CD4-positive, alpha-beta memory T cell (primary cell): ENCODE measurements at regions not wholly inside any gene's neighbourhood (a gene's known extent, or its start where the extent isn't known, plus 50 kb on each side); places are given as distances from the start of the nearest gene placed in this dataset.
A peak's percentile ranks its signal among the peaks of the same experiment; 100 is the strongest.

ENCODE experiments used
- CTCF ChIA-PET: fragments of 350-600 bp; sonication (Branson Sonifier 250); formaldehyde crosslinking; loops from one replicate; lab custom pipeline; 2021; ENCODE audit warnings: inconsistent platforms; ENCODE audit not compliant: partially characterized antibody; lab: Charles Lee
- POLR2A ChIA-PET: fragments of 350-600 bp; sonication (Branson Sonifier 250); formaldehyde crosslinking; loops from one replicate; lab custom pipeline; 2021; ENCODE audit not compliant: partially characterized antibody; lab: Charles Lee
- DNase-seq, 5 donors: peaks; one replicate each; pipeline versions ENCODE4 v3.0.0 to v3.0.0-alpha.2; 2020 to 2022; ENCODE audit warnings: mixed read lengths in 1 of 5
- H3K27ac ChIP-seq: one replicate; pipeline ENCODE4 v1.7.0; 2013; ENCODE audit warnings: low read depth, low read length
- H3K27me3 ChIP-seq: 2 replicates; pipeline ENCODE4 v1.7.0; 2013; ENCODE audit warnings: mild to moderate bottlenecking, low read length, moderate library complexity; ENCODE audit not compliant: insufficient read depth
- H3K36me3 ChIP-seq: 2 replicates; pipeline ENCODE4 v1.7.0; 2013; ENCODE audit warnings: mild to moderate bottlenecking, low read length, moderate library complexity; ENCODE audit not compliant: insufficient read depth
- H3K4me1 ChIP-seq: 2 replicates; pipeline ENCODE4 v1.7.0; 2013; ENCODE audit warnings: mild to moderate bottlenecking, low read length, moderate library complexity; ENCODE audit not compliant: insufficient read depth
- H3K4me3 ChIP-seq, 2 donors: one replicate each; pipeline ENCODE4 v1.7.0; 2013; ENCODE audit warnings: low read length in 2 of 2, mild to moderate bottlenecking in 1 of 2
- H3K9me3 ChIP-seq, 2 donors: one replicate each; pipeline ENCODE4 v1.7.0; 2013; ENCODE audit warnings: low read length in 2 of 2, control low read depth in 1 of 2; ENCODE audit not compliant: control insufficient read depth in 1 of 2
- H3K27ac Mint-ChIP-seq, 7 donors: one replicate each; pipeline ENCODE4 v1.8.0; 2020 to 2021; ENCODE audit warnings: mixed read lengths in 7 of 7, mild to moderate bottlenecking in 6 of 7, inconsistent platforms in 3 of 7, moderate library complexity in 3 of 7
- H3K27me3 Mint-ChIP-seq, 2 donors: one replicate each; pipeline ENCODE4 v1.8.0; 2020 to 2021; ENCODE audit warnings: mixed read lengths in 2 of 2
- H3K36me3 Mint-ChIP-seq, 2 donors: one replicate each; pipeline ENCODE4 v1.8.0; 2020 to 2021; ENCODE audit warnings: mixed read lengths in 2 of 2, inconsistent platforms in 1 of 2, mild to moderate bottlenecking in 1 of 2
- H3K4me1 Mint-ChIP-seq, 4 donors: one replicate each; pipeline ENCODE4 v1.8.0; 2020 to 2021; ENCODE audit warnings: mixed read lengths in 4 of 4, mild to moderate bottlenecking in 1 of 4
- H3K4me3 Mint-ChIP-seq, 8 donors: one replicate each; pipeline ENCODE4 v1.8.0; 2020 to 2021; ENCODE audit warnings: mixed read lengths in 8 of 8, mild to moderate bottlenecking in 7 of 8, moderate library complexity in 6 of 8, inconsistent platforms in 3 of 8
- H3K9me3 Mint-ChIP-seq, 8 donors: one replicate each; pipeline ENCODE4 v1.8.0; 2020 to 2021; ENCODE audit warnings: mixed read lengths in 8 of 8, mild to moderate bottlenecking in 5 of 8, inconsistent platforms in 3 of 8, moderate library complexity in 1 of 8
- intact Hi-C: fragments of 100-400 bp; cut with micrococcal nuclease; formaldehyde crosslinking; loops from one replicate; pipeline ENCODE4 v1.15.1; 2023

- Mint-ChIP-seq H3K27me3 (peaks cover 8 to 12% of the 10 kb centered on the region in 2 donors), H3K36me3 (no peaks in the 10 kb centered on the region), H3K9me3 (peaks cover 0 to 2% (median 0%) of the 10 kb centered on the region in 8 donors), H3K4me1 (no peaks in the 10 kb centered on the region), H3K4me3 (no peak overlapping the region), H3K27ac (no peak overlapping the region)
- H3K4me3 ChIP-seq, result no peak overlapping the region
- ChIA-PET POLR2A (no interaction called here), CTCF (no interaction called here)
- no peaks in the 10 kb centered on the region for H3K9me3 ChIP-seq
- H3K36me3 ChIP-seq, result no peaks in the 10 kb centered on the region
- DNase-seq, result no peak
- intact Hi-C loops, result no loop called here
- no peaks in the 10 kb centered on the region for H3K27me3 ChIP-seq
- no peaks in the 10 kb centered on the region for H3K4me1 ChIP-seq
- H3K27ac ChIP-seq, result no peak overlapping the region
These were observed 159.3 kb downstream of the SS18 start for GRCh38 chr18:25931126-25931525.

GRCh38 chr18:25929787-25930186 is 160.6 kb downstream of the SS18 start:
- no peak overlapping the region for H3K4me3 ChIP-seq
- no peaks in the 10 kb centered on the region for H3K36me3 Mint-ChIP-seq
- no peak overlapping the region for H3K27ac Mint-ChIP-seq
- H3K36me3 ChIP-seq, result no peaks in the 10 kb centered on the region
- no peaks in the 10 kb centered on the region for H3K9me3 ChIP-seq
- POLR2A ChIA-PET, result no interaction called here
- DNase-seq, result no peak
- no peaks in the 10 kb centered on the region for H3K4me1 ChIP-seq
- H3K27me3 ChIP-seq, result no peaks in the 10 kb centered on the region
- no peak overlapping the region for H3K27ac ChIP-seq
- H3K4me1 Mint-ChIP-seq, result no peaks in the 10 kb centered on the region
- intact Hi-C loops, result no loop called here
- CTCF ChIA-PET, result no interaction called here
- peaks cover 5 to 6% of the 10 kb centered on the region in 2 donors for H3K27me3 Mint-ChIP-seq
- peaks cover 0 to 2% (median 0%) of the 10 kb centered on the region in 8 donors for H3K9me3 Mint-ChIP-seq
- no peak overlapping the region for H3K4me3 Mint-ChIP-seq

GRCh38 chr18:25927830-25928229 is 162.6 kb downstream of the SS18 start:
- no peak overlapping the region for H3K27ac ChIP-seq

GRCh38 chr18:25923193-25923592 is 167.2 kb downstream of the SS18 start:
- no peaks in the 10 kb centered on the region for H3K27me3 ChIP-seq
- H3K27me3 Mint-ChIP-seq, result peaks cover 0 to 2% of the 10 kb centered on the region in 2 donors
- intact Hi-C loops, result no loop called here
- DNase-seq, result no peak
- H3K27ac Mint-ChIP-seq, result peak overlapping the region in 1 of 7 donors; percentile 69
- no peaks in the 10 kb centered on the region for H3K36me3 Mint-ChIP-seq
- H3K4me1 Mint-ChIP-seq, result peaks cover 0 to 3% (median 0%) of the 10 kb centered on the region in 4 donors
- H3K4me3 Mint-ChIP-seq, result no peak overlapping the region
- no peaks in the 10 kb centered on the region for H3K4me1 ChIP-seq
- ChIA-PET POLR2A (no interaction called here), CTCF (no interaction called here)
- H3K4me3 ChIP-seq, result no peak overlapping the region
- no peak overlapping the region for H3K27ac ChIP-seq
- H3K9me3 Mint-ChIP-seq, result no peaks in the 10 kb centered on the region
- no peaks in the 10 kb centered on the region for H3K9me3 ChIP-seq
- no peaks in the 10 kb centered on the region for H3K36me3 ChIP-seq

More at GRCh38 chr18:25927830-25928229, 162.6 kb downstream of the SS18 start:
- ChIA-PET POLR2A (no interaction called here), CTCF (no interaction called here)
- DNase-seq, result no peak
- H3K4me3 ChIP-seq, result no peak overlapping the region
- Mint-ChIP-seq H3K4me3 (no peak overlapping the region), H3K4me1 (peaks cover 0 to 3% (median 0%) of the 10 kb centered on the region in 4 donors), H3K36me3 (no peaks in the 10 kb centered on the region), H3K9me3 (no peaks in the 10 kb centered on the region), H3K27me3 (peaks cover 0 to 6% of the 10 kb centered on the region in 2 donors), H3K27ac (no peak overlapping the region)
- intact Hi-C loops, result no loop called here
- H3K9me3 ChIP-seq, result no peaks in the 10 kb centered on the region
- H3K4me1 ChIP-seq, result no peaks in the 10 kb centered on the region
- no peaks in the 10 kb centered on the region for H3K36me3 ChIP-seq
- no peaks in the 10 kb centered on the region for H3K27me3 ChIP-seq

- Histone ChIP-seq H3K27me3 (no peaks in the 10 kb centered on the region), H3K36me3 (no peaks in the 10 kb centered on the region), H3K4me3 (no peak overlapping the region), H3K4me1 (no peaks in the 10 kb centered on the region), H3K9me3 (no peaks in the 10 kb centered on the region), H3K27ac (no peak overlapping the region)
- CTCF ChIA-PET, result interaction anchor here (1.1 to 2.1 kb wide), 4 partner anchors 31 to 238 kb away, joined by 3 to 8 read pairs (median 4); no protein-coding TSS in a partner anchor
- H3K27ac Mint-ChIP-seq, result peak overlapping the region in 1 of 7 donors; percentile 16
- H3K4me1 Mint-ChIP-seq, result peaks cover 0 to 3% (median 0%) of the 10 kb centered on the region in 4 donors
- peaks cover 0 to 6% of the 10 kb centered on the region in 2 donors for H3K27me3 Mint-ChIP-seq
- no peaks in the 10 kb centered on the region for H3K9me3 Mint-ChIP-seq
- DNase-seq, result peak; percentile 22 to 42 (median 28)
- intact Hi-C loops, result loop anchor here (1.0 to 2.0 kb wide), 2 partner anchors 237 to 415 kb away; no protein-coding TSS in a partner anchor
- POLR2A ChIA-PET, result interaction anchor here (1.0 kb wide), 1 partner anchor 216 kb away, joined by 3 read pairs; no protein-coding TSS in a partner anchor
- no peaks in the 10 kb centered on the region for H3K36me3 Mint-ChIP-seq
- no peak overlapping the region for H3K4me3 Mint-ChIP-seq
These were observed 168.6 kb downstream of the SS18 start for GRCh38 chr18:25921677-25922421.

DNA sequence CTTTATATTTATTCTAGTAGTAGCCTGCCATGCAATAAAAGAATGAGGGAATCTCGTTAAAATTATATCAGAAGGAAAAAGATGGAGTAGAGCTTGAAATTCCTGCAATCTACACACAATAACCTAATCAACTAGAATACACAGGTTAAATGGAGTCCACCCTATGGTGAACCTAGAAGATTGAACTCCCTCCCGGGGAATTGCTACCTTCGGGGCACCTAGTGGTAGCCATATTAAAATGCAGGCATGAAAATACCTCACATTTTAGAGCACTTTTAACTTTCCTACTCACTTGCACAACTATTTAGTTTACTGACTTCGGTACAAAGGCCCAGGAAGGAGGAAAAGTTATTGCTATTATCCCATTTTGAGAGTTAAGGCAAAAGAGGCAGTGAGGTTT is 174.5 kb downstream of the SS18 start:
- H3K27ac ChIP-seq, result no peak overlapping the region
- Mint-ChIP-seq H3K4me3 (no peak overlapping the region), H3K27ac (no peak overlapping the region)

DNA sequence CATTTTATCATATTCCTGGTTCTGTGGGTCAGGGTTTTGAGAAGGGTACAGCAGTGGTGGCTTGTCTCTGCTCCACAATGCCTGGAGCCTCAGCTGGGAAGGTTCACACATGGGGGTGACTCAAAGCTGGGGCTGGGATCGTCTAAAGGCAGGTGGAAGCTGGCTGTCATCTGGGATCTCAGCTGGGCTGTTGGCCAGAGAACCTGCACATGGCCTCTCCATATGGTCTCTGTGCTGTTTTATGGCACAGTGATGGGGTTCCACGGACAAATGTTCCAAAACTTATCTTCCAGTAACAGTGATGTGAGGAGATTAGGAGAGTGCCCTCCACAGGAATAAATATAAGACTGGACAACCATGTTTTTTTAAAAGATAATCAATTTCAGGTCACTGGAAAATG is 191.4 kb downstream of the SS18 start:
- H3K4me3 Mint-ChIP-seq, result no peak overlapping the region
- no peaks in the 10 kb centered on the region for H3K36me3 Mint-ChIP-seq
- ChIA-PET CTCF (no interaction called here), POLR2A (no interaction called here)
- no peak overlapping the region for H3K27ac ChIP-seq
- H3K27me3 Mint-ChIP-seq, result peaks cover 2% of the 10 kb centered on the region in 2 donors
- no peaks in the 10 kb centered on the region for H3K9me3 ChIP-seq
- H3K27ac Mint-ChIP-seq, result no peak overlapping the region
- no peak for DNase-seq
- intact Hi-C loops, result no loop called here
- H3K9me3 Mint-ChIP-seq, result peaks cover 0 to 8% (median 3%) of the 10 kb centered on the region in 8 donors
- no peaks in the 10 kb centered on the region for H3K36me3 ChIP-seq
- no peak overlapping the region for H3K4me3 ChIP-seq
- H3K4me1 Mint-ChIP-seq, result peaks cover 0 to 5% (median 2%) of the 10 kb centered on the region in 4 donors
- no peaks in the 10 kb centered on the region for H3K4me1 ChIP-seq
- H3K27me3 ChIP-seq, result no peaks in the 10 kb centered on the region

More for the DNA sequence above, 174.5 kb downstream of the SS18 start:
- CTCF ChIA-PET, result no interaction called here
- no peaks in the 10 kb centered on the region for H3K36me3 ChIP-seq
- H3K27me3 ChIP-seq, result no peaks in the 10 kb centered on the region
- POLR2A ChIA-PET, result no interaction called here
- no peaks in the 10 kb centered on the region for H3K36me3 Mint-ChIP-seq
- H3K27me3 Mint-ChIP-seq, result peaks cover 0 to 8% of the 10 kb centered on the region in 2 donors
- H3K9me3 ChIP-seq, result no peaks in the 10 kb centered on the region
- H3K4me3 ChIP-seq, result no peak overlapping the region
- DNase-seq, result no peak
- H3K4me1 Mint-ChIP-seq, result no peaks in the 10 kb centered on the region
- no peaks in the 10 kb centered on the region for H3K9me3 Mint-ChIP-seq
- intact Hi-C loops, result no loop called here
- H3K4me1 ChIP-seq, result no peaks in the 10 kb centered on the region
